ENCODE measurements at regions not wholly inside any gene's neighbourhood (a gene's known extent, or its start where the extent isn't known, plus 50 kb on each side); places are given as distances from the start of the nearest gene placed in this dataset.

GRCh38 chr1:192497214-192497794 is 78.3 kb upstream of the RGS1 start:
- no peak for TF ChIP-seq CTCF (IDR thresholded peaks at IDR 0.05)
- TF ChIP-seq POLR2A (IDR thresholded peaks at IDR 0.05), result no peak
